Stimulated activated CD4-positive, alpha-beta T cell treated with anti-CD3 and anti-CD28 coated beads, TNF-alpha, amount 100 ng/mL, for 24 hours (primary cell): ENCODE measurements at regions not wholly inside any gene's neighbourhood (a gene's known extent, or its start where the extent isn't known, plus 50 kb on each side); places are given as distances from the start of the nearest gene placed in this dataset.
"Not testable (repeated sequence)": the region's sequence is repeated elsewhere in the genome, so short reads cannot be mapped to it uniquely, and the experiment has no call there.

Experiments
- DNase-seq, 3 experiments: peaks; one replicate each; pipeline ENCODE4 v3.0.0-alpha.2; 2020; ENCODE audit warnings: low read depth in 3 of 3

DNA sequence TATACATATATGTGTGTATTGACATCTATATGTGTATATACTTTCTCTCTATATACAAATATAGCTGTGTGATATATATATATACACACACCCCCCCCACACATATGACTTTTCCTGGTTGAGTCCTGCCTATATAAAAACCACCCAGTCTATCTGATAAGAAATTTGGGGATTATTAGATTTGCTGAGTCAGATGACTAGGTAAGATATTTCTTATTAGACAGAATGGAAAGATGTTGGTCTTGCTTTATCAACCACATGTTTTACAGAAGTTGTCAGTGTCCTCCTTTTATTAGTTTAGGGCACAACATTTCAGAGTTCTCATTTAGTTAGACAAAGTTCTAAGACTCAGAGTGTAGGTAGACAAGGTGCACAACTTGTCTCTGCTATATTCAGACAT lies 953.3 kb downstream of the METTL15 start:
- no peak for DNase-seq

GRCh38 chr11:29056487-29056886 lies 948.3 kb downstream of the METTL15 start:
- not testable (repeated sequence) for DNase-seq

DNA sequence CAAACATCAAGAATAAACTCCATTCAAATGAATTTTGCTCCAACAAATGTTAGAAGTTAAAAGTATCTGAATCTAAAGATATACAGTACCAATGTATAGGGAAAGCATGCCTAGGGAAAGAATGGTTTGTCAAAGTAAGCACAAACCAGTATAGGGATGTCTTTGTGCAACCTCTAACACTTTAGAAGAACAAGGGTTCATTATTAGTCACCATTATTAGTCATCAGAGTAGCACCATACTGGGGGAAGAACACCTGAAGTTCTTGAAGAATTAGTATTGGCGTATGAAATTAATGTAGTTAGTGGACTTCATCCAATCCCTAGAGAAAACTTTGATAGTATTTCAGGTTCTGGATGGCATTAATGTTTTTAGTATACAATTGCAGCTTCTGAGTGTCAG lies 943.7 kb downstream of the METTL15 start:
- DNase-seq = no peak

- DNase-seq = not testable (repeated sequence)
These were observed 942.8 kb downstream of the METTL15 start for GRCh38 chr11:29050962-29051361.

GRCh38 chr11:29040489-29040888 lies 932.3 kb downstream of the METTL15 start:
- DNase-seq = no peak

GRCh38 chr11:29032384-29033149 lies 924.4 kb downstream of the METTL15 start:
- DNase-seq = no peak

DNA sequence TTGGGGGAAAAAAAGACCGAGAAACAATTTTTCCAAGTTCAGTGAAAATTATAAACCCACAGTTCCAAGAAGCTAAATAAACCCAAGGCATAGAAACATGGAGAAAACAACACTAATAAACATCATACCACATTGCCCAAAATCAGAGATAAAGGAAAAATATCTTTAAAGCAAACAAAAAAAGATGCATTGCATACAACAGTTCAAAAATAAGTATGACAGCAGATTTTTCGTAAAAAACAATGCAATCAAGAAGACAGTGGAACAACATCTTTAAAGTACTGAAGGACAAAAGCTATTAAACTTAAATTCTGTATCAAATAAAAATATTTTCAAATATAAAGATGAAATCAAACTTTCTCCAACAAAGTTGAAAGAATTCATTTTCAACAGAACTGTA lies 921.3 kb downstream of the METTL15 start:
- no peak for DNase-seq

- DNase-seq = no peak
These were observed 919.2 kb downstream of the METTL15 start for GRCh38 chr11:29027436-29027835.

- DNase-seq = no peak
These were observed 918.1 kb downstream of the METTL15 start for GRCh38 chr11:29026286-29026685.

GRCh38 chr11:29025001-29025400 lies 916.8 kb downstream of the METTL15 start:
- no peak for DNase-seq

GRCh38 chr11:29024386-29024785 lies 916.2 kb downstream of the METTL15 start:
- DNase-seq = no peak

- no peak for DNase-seq
These were observed 915.6 kb downstream of the METTL15 start for GRCh38 chr11:29023761-29024160.

DNA sequence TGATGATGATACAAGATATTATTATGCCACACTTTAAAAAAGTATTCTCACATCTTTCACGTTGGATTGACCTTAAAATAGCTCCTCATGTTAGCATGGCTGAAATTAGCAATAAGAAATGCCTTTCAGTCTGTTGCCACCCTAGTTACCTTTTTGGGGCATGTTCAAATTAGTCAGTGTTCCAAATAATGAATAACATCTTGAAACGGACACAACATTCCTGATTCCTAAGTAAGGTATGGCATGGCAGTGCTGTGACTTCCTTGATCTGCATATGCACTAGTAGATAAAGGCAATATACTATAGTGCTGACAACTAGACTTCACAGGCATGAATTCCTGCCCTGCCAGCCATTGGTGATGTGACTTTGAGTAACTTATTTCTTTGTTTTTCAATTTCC lies 914.5 kb downstream of the METTL15 start:
- no peak for DNase-seq

DNA sequence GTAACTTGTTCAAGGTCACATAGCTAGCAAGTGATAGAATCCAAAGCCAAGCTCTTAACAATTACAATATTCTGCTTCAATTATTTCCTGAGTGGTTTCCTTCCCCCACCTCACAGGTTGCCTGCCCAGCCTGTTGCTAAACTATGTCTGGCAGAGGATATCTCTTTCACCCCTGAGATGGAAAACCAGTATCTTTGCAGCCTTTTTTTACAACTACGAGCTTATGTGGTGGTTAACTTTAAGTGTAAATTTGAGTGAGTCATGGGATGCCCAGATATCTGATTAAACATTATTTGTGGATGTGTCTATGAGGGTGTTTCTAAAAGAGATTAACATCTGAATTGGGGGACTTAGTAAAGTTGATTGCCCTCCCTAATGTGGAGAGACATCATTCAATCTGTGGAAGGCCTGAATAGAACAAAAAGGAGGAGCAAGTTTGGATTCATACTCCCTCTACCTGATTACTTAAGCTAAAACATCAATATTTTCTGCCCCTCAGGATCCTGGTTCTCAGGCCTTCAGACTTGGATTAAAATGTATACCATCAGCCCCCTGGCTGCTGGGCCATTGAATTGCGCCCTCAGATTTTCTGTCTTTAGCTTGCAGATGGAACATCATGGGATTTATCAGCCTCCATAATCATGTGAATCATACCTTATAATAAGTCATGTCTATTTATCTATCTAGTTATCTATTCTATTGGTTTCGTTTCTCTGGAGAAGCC lies 911.9 kb downstream of the METTL15 start:
- DNase-seq = no peak

DNA sequence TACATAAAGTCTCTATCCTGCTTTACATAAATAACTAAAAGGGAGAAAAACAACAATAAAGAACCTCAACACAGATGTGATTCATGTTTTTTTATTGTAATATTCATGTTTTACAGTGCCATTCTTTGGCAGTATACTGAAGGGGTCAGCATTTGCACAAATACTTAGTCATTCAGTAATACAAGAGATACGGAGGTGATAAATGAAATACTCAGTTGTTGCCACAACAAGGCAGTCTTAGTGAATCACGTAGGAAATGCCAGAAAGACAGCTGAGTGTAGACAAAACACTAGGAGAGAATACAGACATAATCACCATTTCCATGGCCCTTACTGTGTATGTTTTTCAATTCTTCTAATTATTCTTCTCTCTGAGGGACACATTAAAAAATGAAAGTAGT lies 910.4 kb downstream of the METTL15 start:
- DNase-seq = no peak

DNA sequence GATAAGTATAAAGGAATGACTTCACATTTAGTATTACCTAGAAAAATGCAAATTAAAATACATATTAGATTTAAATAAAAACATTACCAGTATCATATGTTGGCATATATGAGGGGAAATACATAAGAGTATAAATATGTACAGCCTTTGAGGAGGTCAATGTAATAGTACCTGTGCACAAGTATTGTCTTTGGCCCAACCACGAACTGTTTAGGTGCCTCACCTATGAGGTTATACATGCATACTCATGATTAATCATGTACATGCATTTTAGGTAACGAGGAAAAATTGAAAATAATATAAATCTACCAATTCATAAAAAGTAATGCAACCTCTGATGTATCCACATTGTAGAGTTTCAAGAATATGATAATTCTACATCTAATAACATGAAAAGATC lies 909.8 kb downstream of the METTL15 start:
- no peak for DNase-seq

- no peak for DNase-seq
These were observed 904.3 kb downstream of the METTL15 start for GRCh38 chr11:29012507-29012906.

DNA sequence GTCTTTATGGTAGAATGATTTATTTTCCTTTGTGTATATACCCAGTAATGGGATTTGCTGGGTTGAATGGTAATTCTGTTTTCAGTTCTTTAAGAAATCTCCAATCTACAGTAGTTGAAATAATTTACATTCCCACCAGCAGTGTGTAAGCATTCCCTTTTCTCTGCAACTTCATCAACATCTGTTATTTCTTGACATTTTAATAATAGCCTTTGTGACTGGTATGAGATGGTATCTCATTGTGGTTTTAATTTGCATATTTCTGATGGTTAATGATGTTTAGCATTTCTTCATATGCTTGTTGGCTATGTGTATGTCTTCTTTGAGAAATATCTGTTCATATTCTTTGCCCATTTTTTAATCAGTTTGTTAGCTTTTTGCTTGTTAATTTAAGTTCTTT lies 901.2 kb downstream of the METTL15 start:
- DNase-seq = no peak

GRCh38 chr11:29008481-29008880 lies 900.3 kb downstream of the METTL15 start:
- DNase-seq = no peak

GRCh38 chr11:29006668-29007067 lies 898.5 kb downstream of the METTL15 start:
- DNase-seq = no peak

GRCh38 chr11:29005401-29005980 lies 897.3 kb downstream of the METTL15 start:
- no peak for DNase-seq

DNA sequence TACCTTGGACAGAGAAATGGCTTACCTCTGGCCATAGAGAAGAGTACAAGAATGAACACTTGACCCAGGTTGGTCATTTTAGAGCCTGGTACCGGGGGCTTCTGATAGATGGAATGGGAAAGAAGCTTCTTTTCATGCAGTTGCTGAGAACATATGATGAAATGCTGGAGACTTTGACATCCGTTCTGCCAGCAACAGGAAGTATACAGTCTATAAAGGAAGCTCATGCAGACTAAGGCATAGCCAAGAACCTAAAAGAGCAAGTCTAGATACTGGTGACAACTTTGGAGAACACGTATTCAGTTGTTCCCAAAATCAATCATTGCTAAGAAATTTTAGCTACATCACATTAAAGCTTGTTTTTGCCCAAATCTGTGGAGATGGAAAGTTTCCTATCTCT lies 894.6 kb downstream of the METTL15 start:
- no peak for DNase-seq

GRCh38 chr11:28999620-29000019 lies 891.4 kb downstream of the METTL15 start:
- DNase-seq = no peak
